Activated CD4-positive, alpha-beta T cell treated with anti-CD3 and anti-CD28 coated beads, Interleukin-2, amount 50 U/mL, for 48 hours (primary cell): ENCODE measurements at regions not wholly inside any gene's neighbourhood (a gene's known extent, or its start where the extent isn't known, plus 50 kb on each side); places are given as distances from the start of the nearest gene placed in this dataset.

ENCODE experiments used
- DNase-seq, 2 experiments: peaks; one replicate each; pipeline ENCODE4 v3.0.0-alpha.2; 2020

DNA sequence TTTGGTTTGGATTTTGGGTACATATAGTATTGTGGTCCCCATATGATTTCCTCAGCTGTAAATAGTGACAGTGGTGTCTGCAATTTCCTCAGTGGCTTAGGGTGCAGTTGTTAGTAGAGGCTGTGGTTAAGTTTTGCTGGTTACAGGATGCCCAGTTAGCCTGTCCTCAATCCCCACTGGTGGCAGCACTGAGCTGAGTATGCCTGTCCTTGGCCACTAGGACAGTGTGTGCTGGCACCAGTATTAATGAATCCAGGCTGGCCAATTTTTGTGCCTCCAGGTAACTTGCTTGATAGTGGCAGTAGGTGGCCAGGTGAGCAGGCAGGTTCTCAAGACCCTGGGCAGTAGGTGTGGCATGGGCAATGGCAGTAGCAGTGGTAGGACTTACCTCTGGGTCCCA is 973.1 kb downstream of the TMEM182 start:
- no peak for DNase-seq

GRCh38 chr2:103738108-103738507 is 976.3 kb downstream of the TMEM182 start:
- no peak for DNase-seq

DNA sequence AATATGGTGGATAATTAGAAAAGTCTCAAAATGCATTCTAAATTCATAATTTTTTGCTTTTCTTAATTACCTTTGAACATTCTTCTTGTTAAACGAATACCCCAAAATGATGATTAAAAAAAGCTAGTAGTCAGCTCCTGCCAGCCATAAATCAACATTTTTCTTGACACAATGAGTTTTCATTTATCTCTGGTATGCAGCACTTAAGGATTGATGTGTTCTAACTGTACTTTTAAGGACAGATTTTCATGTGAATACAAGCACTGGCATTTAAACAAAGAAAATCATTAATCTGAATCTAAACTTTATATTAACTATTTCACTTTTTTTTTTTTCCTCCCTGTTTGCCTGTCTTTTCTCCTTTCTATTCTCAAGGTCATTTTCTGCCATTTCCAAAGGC is 976.8 kb downstream of the TMEM182 start:
- no peak for DNase-seq

GRCh38 chr2:103739186-103739585 is 977.4 kb downstream of the TMEM182 start:
- DNase-seq = no peak

DNA sequence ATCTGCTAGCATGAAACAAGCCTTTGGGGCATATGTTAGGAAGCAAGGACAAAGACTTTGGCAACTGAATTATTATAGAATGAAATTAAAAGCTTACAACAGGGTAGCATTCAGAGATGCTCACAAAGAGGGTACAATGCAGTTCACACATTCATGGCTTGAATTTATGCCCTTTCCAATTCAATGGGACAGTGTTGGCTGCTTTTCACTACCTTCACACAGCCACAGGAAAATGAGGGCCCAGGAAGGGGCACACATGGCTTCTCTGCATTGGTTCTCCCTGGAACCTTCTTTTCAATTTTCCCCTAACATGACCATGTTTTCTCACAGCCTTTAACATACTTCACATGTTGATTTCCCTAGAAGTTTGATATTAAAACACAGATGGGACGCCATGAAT is 978.1 kb downstream of the TMEM182 start:
- DNase-seq = no peak

DNA sequence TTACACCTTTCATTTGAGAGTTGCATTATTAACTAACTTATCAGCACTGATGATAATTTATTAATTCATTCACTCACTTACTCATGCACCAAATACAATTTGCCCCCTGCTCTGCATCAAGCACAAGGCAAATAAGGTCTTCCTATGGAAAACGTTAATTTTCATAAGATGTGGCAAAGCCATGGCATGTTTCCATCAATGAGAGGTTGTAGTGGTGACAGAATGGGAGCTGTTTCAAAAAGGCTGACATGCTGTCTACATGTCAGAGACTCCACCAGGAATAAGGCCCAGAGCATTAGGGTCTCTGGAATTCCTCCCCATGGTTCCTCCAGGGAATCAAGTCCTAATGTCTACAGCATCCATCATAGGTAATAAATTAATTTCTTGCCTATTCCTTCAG is 978.8 kb downstream of the TMEM182 start:
- no peak for DNase-seq

- no peak for DNase-seq
Observed at GRCh38 chr2:103743195-103743594, 981.4 kb downstream of the TMEM182 start.

DNA sequence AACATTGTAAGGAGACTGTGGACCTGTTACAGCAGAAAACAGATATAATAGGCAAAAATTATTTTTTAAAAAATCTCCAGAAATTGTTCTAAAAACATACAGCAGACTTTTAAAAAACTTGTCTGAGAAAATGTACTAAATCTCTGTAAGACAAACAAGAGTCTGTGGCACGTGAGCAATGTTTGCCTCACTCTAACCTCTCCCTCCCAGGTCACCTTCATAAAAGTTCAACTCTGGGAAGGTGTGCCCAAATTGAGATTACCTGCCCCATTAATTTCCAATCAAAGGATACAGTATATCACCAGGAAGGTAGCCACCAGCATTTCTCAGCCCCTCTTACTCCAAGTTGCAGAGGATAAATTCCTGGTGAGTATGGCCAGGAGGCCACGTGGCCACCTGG is 992.7 kb downstream of the TMEM182 start:
- DNase-seq = no peak

DNA sequence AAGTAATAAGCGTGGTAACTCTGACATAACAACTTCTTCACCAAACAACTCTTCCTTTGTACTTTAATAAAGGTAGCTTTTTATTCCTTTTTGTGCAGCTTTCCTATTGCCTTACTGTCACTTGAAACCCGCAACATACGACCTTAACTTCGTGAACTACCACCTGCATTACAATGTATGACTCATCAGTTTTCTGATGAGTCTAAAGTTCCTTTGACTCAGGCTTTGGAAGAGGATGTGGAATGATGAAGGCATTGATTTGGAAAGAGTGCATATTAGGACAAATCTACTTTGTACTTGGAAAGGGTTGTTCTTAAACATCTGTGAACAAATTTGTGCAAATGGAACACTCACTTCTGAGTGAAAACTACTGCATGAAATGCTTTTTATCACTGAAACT is 1012.1 kb downstream of the TMEM182 start:
- no peak for DNase-seq

DNA sequence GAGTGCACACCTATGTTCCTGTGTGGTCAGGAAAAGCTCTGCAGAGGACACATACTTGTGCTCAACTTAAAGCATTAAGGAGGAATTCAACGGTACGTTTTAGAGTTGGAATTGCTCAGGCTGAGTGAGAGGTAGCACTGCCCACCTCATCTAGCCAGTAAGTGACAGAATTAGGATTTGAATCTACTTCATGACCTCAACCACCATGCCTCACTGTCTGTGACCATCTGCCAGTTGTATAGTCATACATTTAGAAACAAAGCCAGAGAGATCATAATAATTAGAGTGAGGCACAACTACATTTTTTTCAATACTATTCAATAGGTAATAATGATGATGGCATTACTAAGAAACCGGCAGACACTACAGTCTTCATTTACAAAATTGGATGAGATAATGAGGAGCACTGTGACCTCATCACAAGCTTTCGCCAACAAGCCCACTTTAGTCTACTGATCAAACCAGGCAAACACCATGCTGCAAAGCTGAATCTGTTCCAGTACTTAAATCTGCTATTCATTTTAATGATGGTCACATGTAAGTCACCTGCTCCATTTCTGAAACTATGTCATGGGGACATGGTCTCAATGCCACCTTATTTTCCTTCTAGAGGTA is 1018.4 kb downstream of the TMEM182 start:
- no peak for DNase-seq

GRCh38 chr2:103781313-103781712 is 1019.5 kb downstream of the TMEM182 start:
- no peak for DNase-seq

DNA sequence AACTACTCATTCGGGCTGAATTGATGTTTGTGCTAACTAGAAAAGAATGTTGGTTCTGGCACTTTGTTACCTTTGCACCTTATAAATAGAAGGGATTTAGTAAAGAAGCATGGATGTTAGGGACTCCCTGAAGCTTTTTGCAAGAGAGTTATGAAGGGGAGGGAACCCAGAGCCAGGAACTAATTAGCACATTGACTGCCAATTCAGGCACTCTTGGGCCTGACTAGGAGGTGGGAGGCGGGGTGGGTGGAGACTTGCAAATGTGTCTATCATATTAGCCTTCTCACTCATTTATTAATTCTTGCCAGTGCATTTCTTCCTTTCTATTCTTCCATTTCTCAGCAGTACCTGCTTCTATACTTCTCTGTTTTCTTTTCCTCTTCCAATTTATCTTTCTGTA is 1022.4 kb downstream of the TMEM182 start:
- DNase-seq = no peak

GRCh38 chr2:103785432-103785831 is 1023.6 kb downstream of the TMEM182 start:
- DNase-seq = no peak

DNA sequence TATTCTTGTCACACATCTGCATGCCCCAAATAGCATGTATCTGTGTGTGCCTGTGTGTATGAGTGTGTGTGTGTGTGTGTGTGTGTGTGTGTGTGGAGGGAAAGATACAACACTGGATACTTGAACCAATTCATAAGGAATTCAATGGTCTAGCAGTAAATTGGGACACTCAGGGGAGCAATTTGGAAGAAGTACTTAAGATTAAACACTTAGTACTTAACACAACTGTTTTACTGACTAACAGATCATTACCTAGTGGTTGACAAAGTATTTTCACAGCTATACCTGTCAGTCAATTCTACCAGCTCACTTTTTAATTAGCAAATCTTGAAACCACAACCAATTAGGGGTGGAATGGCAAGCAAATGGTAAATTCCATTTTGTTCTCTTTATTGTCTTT is 1024.1 kb downstream of the TMEM182 start:
- no peak for DNase-seq

- no peak for DNase-seq
Observed at GRCh38 chr2:103788389-103788788, 1026.6 kb downstream of the TMEM182 start.

GRCh38 chr2:103788951-103789350 is 1027.1 kb downstream of the TMEM182 start:
- no peak for DNase-seq

DNA sequence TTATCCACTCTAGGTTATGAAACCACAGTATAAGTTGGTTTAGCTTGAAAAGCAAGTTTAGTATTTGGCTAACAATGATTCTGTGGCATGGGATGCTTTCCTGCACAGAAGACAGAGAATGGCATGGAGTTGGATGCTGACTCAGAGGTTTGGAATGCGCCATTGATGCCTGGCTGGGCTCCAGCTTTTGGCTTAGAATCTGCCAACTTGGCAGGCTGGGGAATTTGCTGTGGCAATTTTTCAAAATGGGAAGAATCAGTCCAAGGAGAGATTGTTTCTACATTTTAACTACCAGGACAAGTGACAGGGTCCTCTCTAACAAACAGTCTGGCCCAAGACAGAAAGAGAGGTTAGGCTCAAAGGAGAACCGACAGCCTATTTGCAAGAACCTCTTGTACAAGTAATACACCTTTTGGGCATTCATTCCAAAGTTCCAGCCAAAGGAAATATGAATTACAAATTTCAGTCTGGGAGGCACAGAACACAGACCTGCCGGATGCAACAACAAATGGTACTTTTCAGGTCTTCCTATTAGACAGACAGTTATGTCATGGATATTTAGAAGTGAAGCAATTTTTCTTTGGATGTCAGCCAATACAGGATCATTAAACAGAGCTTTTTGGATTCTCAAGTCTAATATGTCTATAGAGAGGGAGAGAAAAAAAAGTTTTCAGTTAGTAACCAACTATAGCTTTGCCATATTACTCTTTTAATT is 1027.7 kb downstream of the TMEM182 start:
- DNase-seq = no peak

DNA sequence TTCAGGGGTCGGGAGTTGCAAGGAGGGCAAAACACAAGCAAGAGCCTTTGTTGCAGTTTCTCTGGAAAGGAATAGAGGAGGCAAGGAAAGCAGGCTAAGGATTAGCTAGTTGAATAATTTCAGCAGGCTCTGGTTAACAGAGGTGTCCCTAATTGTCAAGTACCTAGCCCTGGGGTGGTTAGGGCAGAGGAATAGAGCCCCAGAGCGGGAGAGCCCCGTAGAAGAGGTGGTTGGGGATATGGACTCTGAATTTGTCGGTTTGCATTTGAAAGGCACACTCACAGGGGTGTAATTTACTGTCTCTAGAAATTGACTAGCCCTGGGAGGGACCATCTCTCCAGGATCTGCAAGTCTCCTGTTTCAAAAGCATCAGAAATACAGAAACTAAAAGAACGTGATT is 1030.2 kb downstream of the TMEM182 start:
- DNase-seq = no peak

DNA sequence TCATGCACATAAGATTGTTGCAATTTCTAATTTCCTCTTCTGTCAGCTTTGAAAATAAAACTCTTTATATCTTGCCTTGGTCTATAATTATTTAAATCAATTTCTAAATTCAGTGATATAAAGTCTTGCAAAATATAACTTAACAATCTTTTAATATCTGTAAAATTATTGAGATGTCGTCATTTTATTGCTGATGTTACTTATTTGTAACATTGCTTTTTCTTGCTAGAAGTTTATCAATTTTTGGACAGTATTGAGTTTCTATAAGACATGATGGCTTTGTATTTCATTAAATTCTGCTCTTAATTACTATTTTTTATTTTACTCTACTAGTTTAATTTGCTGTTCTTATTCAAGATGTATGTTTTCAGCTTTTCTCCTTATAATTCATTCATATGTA is 1036.5 kb downstream of the TMEM182 start:
- no peak for DNase-seq

GRCh38 chr2:103804013-103804412 is 1042.2 kb downstream of the TMEM182 start:
- DNase-seq = no peak

DNA sequence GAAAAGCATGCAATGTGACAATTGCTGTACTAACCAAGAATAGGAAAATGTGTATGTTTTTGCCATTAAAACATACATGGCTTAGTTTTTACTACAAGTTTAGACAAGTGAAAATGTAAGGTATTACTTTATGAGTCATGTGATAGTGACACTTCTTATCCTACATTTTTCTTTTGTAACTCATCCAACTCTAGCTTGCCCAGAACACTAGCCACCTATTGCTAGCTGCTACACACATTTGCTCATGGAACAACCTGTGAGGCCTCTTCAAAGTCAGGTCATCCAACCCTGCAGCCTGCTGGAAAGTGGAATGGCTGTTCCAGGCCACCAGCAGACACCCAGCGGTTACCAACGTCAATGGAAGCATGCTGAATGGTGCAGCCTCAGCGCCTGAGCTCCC is 1043.9 kb downstream of the TMEM182 start:
- no peak for DNase-seq

- DNase-seq = no peak
Observed at GRCh38 chr2:103808814-103809213, 1045.1 kb upstream of the POU3F3 start.

DNA sequence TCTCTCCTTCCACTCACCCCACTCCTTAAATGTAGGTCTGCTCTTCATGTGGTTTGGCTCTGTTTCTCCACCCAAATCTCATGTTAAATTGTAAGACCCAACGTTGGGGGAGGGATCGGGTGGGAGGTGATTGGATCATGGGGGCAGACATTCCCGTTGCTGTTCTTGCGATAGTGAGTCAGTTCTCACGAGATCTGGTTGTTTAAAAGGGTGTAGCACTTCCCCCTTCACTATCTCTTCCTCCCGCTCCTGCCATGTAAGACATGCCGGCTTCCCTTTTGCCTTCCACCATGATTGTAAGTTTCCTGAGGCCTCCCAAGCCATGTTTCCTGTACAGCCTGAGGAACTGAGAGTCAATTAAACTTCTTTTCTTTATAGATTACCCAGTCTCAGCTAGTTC is 1044.5 kb upstream of the POU3F3 start:
- no peak for DNase-seq

GRCh38 chr2:103809941-103810441 is 1043.9 kb upstream of the POU3F3 start:
- no peak for DNase-seq

- no peak for DNase-seq
Observed at GRCh38 chr2:103810875-103811274, 1043.0 kb upstream of the POU3F3 start.
